Epithelial cell of esophagus (primary cell): ENCODE measurements at regions not wholly inside any gene's neighbourhood (a gene's known extent, or its start where the extent isn't known, plus 50 kb on each side); places are given as distances from the start of the nearest gene placed in this dataset.
"Not testable (repeated sequence)": the region's sequence is repeated elsewhere in the genome, so short reads cannot be mapped to it uniquely, and the experiment has no call there.

Experiments
- DNase-seq: peaks from one replicate; pipeline ENCODE4 v3.0.0; 2010; ENCODE audit warnings: low read depth
- H3K4me3 ChIP-seq: 2 replicates; pipeline ENCODE4 v1.5.1; 2011; ENCODE audit warnings: mild to moderate bottlenecking, low read length, control low read depth
- TF ChIP-seq, protein P1 (sequence below): IDR thresholded peaks from 2 replicates; pipeline ENCODE4 v1.5.1; 2011; ENCODE audit warnings: low read depth, mild to moderate bottlenecking, low read length, control low read depth, inconsistent platforms; ENCODE audit not compliant: insufficient read depth; ENCODE audit errors: missing control alignments

DNA sequence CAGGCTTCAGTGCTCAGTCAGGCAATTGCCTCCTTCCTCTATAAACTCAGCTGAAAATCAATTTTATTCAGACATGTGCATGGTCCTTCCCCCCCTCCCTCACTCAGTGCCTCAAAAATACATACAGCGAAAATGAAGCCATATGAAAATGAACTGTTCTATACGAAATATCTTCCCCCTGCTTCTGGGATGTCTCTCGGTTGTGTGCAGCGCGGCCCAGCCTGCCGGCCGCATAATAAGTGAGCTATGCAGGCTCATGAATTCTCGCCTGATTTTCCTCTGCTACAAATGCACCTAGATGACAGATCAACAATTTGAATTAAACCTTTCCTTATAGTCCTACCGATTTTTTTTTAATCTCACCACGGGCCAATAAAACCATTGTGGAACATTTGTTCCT is 252.9 kb downstream of the CRLF2 start:
- TF ChIP-seq, protein P1, sequence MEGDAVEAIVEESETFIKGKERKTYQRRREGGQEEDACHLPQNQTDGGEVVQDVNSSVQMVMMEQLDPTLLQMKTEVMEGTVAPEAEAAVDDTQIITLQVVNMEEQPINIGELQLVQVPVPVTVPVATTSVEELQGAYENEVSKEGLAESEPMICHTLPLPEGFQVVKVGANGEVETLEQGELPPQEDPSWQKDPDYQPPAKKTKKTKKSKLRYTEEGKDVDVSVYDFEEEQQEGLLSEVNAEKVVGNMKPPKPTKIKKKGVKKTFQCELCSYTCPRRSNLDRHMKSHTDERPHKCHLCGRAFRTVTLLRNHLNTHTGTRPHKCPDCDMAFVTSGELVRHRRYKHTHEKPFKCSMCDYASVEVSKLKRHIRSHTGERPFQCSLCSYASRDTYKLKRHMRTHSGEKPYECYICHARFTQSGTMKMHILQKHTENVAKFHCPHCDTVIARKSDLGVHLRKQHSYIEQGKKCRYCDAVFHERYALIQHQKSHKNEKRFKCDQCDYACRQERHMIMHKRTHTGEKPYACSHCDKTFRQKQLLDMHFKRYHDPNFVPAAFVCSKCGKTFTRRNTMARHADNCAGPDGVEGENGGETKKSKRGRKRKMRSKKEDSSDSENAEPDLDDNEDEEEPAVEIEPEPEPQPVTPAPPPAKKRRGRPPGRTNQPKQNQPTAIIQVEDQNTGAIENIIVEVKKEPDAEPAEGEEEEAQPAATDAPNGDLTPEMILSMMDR, result no peak
- H3K4me3 ChIP-seq, result no peak overlapping the region
- DNase-seq, result no peak

DNA sequence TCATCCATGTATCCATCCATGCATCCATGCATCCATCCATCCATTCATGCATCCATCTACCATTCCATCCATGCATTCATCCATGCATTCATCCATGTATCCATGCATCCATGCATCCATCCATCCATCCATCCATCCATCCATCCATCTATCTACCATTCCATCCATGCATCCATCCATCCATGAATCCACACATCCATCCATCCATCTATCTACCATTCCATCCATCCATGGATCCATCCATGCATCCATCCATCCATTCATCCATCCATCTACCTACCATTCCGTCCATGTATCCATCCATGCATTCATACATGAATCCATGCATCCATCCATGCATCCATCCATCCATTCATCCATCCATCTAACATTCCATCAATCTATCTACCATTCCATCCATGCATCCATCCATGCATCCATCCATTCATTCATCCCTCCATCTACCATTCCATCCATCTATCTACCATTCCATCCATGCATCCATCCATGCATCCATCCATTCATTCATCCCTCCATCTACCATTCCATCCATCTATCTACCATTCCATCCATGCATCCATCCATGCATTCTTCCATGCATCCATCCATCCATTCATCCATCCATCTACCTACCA is 257.2 kb downstream of the CRLF2 start:
- not testable (repeated sequence) for H3K4me3 ChIP-seq, DNase-seq

DNA sequence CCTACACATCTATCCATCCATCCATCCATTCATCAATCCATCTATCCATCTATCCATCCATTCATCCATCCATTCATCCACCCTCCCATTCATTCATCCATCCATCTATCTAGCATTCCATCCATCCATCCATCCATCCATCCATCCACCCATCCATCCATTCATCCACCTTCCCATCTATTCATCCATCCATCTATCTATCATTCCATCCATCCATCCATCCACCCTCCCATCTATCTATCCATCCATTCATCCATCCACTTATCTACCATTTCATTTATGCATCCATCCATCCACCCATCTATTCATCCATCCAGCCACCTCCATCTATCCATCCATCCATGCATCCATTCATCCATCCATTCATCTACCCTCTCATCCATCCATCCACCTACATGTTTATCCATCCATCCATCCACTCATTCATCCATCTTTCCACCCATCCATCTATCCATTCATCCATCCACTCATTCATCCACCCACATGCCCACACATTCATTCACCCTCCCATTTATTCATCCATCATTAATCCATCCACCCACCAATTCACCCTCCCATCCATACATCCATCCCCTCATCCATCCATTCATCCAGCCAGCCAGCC is 258.5 kb downstream of the CRLF2 start:
- DNase-seq, result no peak
- TF ChIP-seq, protein P1, result no peak
- H3K4me3 ChIP-seq, result no peak overlapping the region

DNA sequence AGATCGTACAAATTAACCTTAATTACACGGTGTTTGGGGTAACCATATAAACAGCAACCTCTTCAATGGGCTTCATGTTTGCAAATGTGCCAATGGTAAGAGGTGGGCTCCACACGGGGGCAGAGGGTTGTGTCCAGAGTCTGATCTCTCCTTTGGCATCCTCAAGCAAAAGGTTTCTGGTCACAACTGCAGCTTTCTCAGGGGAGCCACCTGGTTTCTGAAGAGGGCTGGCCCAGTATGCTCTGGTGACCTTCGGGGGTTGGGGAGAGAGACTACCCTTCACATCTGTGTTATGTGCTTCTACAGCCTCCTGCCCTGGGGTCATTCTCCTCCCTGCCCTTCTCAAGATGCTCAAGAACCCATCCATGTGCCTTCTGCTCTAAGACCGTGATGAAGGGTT is 259.6 kb downstream of the CRLF2 start:
- no peak overlapping the region for H3K4me3 ChIP-seq
- TF ChIP-seq, protein P1, result no peak
- DNase-seq, result no peak

DNA sequence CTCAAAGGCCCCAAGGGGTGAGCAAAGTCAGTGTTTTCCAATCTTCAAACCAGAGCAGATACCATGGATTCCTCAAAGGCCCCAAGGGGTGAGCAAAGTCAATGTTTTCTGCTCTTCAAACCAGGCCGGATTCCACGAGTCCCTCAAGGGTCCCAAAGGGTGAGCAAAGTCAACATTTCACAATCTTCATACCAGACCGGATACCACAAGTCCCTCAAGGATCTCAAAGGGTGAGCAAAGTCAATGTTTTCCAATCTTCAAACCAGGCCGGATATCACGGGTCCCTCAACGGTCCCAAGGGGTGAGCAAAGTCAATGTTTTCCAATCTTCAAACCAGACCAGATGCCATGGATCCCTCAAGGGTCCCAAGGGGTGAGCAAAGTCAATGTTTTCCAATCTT is 265.2 kb downstream of the CRLF2 start:
- not testable (repeated sequence) for DNase-seq, H3K4me3 ChIP-seq

DNA sequence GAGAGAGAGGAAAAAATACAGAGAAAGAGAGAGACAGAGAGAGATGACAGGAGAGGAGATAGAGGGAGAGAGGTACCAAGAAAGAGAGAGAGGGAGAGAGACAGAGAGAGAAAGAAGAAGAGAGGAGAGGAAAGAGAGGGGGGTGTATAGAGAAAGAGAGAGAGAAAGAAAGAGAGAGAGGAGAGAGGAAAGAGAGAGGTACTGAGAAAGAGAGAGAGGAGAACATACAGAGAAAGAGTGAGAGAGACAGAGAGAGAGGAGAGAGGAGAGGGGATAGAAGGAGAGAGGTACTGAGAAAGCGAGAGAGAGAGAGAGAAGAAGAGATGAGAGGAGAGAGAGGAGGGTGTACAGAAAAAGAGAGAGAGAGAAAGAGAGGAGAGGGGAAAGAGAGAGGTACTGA is 269.4 kb downstream of the CRLF2 start:
- no peak overlapping the region for H3K4me3 ChIP-seq
- TF ChIP-seq, protein P1, result no peak
- no peak for DNase-seq

DNA sequence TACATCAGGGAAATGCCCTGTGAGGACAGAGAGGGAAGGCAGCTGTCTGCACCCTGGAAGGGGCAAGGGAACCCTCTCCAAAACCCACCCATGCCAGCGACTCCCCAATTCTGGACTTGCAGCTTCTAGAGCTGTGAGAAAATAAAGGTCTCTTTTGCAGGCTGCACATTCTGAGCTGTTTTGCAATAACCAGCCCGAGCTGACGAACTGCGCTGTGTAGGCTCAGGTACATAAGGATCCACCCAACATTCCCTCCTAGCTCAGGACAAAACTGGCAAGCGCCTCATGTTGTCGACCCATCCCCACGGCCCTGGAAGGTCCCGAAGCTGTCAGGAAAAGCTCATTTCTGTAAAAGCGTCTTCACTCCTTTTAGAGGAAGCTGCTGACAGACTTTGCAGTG is 271.8 kb downstream of the CRLF2 start:
- TF ChIP-seq, protein P1, result no peak
- DNase-seq, result no peak
- no peak overlapping the region for H3K4me3 ChIP-seq

DNA sequence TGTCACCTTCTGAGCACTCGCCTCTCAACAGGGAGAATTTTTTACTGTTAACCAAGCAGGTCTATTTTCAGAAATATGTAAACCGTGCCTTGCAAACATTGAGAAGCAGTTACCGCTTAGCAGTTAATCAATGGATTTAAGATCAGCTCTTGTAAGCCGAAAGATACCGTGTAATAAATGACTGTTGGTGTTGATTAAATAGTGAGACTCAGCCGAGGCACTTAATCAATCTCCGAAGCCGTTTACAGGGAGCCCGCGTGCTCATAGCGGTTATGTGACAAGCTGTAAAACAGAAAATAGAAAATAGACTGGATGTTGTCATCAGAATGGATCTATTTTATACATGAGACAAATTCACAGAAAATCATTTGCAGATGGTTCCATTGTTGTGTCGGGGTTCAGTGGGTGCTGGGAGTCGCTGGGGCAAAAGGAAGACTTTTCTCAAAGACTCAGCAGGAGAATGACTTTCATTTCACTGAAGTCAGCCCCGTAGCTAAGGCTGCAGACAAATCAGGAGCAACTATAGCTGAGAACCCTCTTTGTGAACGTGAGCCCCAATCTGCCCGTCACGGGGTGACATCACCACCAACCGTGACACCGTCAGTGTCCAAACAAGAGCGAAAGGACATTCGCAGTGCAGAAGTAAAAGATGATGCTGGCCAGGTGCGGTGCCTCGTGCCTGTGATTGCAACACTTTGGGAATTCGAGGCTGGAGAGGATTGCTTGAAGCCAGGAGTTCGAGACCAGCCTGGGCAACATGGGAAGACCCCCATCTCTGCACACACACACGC is 275.3 kb downstream of the CRLF2 start:
- H3K4me3 ChIP-seq, result no peak overlapping the region
- no peak for DNase-seq
- TF ChIP-seq, protein P1, result no peak
